C4-2B (cell line): ENCODE measurements at regions not wholly inside any gene's neighbourhood (a gene's known extent, or its start where the extent isn't known, plus 50 kb on each side); places are given as distances from the start of the nearest gene placed in this dataset.

Source experiments
- ZFX ChIP-seq: fragments of 450-650 bp; IDR thresholded peaks from 2 replicates; pipeline ENCODE4 v1.6.1; 2017
- TF ChIP-seq, protein P1 (sequence below): fragments of 450-650 bp; conservative IDR thresholded peaks from 2 replicates; pipeline ENCODE4 v1.5.1; 2017; ENCODE audit warnings: mild to moderate bottlenecking

DNA sequence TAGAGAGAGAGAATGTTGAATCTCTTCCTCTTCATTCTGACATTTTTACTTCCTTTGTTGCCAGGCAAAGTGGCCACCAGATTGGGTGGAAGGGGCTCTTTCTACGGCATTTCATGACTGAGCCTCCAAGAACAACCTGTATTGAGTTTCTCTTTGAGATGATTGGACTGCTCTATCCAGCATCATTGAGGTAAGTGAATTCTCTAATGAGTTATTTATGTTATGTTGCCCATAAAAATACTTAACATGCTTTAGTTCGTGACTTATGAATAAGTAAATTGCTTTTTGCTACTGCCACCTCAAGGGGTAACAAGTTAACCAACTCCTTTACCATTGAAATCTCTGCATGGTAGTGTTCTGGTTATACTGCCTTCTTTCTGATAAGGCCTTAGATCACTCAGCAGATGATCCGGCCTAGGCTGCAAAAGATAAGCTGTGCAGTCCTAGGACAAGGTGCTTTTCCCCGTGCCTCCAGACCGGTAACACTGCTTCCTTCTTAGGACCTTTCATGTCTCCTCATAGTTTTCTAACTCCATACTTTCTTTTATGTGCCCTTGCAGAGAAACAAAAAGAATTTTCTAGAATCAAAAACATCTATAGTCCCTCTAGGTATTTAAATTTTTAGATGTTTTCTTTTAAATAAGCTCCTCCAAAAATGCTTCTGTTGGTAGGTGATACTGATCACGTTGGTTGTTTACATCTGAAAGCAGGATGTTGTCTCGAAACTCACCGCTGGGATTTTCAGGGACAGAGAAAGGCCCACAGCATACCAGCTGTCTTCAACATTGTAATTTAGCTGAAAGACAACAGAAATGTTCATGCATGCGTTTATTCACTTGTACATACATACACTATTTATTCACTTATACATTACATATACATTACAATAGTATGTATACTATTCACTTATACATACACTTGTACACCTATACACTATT is 157.1 kb upstream of the RBPJ start:
- TF ChIP-seq, protein P1, sequence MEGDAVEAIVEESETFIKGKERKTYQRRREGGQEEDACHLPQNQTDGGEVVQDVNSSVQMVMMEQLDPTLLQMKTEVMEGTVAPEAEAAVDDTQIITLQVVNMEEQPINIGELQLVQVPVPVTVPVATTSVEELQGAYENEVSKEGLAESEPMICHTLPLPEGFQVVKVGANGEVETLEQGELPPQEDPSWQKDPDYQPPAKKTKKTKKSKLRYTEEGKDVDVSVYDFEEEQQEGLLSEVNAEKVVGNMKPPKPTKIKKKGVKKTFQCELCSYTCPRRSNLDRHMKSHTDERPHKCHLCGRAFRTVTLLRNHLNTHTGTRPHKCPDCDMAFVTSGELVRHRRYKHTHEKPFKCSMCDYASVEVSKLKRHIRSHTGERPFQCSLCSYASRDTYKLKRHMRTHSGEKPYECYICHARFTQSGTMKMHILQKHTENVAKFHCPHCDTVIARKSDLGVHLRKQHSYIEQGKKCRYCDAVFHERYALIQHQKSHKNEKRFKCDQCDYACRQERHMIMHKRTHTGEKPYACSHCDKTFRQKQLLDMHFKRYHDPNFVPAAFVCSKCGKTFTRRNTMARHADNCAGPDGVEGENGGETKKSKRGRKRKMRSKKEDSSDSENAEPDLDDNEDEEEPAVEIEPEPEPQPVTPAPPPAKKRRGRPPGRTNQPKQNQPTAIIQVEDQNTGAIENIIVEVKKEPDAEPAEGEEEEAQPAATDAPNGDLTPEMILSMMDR, result no peak
- no peak for TF ChIP-seq ZFX
